Activated T-cell treated with anti-CD3 and anti-CD28 coated beads for 1 hour (primary cell): ENCODE measurements at regions not wholly inside any gene's neighbourhood (a gene's known extent, or its start where the extent isn't known, plus 50 kb on each side); places are given as distances from the start of the nearest gene placed in this dataset.

Experiments
- DNase-seq: peaks from one replicate; pipeline ENCODE4 v3.0.0-alpha.2; 2020; ENCODE audit warnings: low read depth

DNA sequence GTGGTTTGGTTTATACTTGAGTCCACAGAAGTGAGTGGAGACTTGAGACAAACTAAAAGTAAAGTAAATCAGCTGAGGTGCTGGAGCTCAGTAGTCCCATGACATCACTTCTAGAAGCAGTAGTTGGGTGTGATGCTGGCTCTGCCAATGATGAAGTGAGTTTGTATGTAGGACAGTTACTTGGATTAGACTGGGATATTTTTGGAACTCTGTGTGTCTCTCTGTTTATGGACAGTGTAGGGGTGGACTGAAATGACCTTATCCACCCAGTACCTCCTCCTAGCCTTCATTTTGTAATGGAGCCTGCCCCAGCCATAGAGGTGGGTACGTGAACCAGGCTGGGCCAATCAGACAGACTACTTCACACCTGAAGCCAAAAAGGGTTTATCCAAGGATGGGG, 52.2 kb downstream of the POLR1D start:
- no peak for DNase-seq

DNA sequence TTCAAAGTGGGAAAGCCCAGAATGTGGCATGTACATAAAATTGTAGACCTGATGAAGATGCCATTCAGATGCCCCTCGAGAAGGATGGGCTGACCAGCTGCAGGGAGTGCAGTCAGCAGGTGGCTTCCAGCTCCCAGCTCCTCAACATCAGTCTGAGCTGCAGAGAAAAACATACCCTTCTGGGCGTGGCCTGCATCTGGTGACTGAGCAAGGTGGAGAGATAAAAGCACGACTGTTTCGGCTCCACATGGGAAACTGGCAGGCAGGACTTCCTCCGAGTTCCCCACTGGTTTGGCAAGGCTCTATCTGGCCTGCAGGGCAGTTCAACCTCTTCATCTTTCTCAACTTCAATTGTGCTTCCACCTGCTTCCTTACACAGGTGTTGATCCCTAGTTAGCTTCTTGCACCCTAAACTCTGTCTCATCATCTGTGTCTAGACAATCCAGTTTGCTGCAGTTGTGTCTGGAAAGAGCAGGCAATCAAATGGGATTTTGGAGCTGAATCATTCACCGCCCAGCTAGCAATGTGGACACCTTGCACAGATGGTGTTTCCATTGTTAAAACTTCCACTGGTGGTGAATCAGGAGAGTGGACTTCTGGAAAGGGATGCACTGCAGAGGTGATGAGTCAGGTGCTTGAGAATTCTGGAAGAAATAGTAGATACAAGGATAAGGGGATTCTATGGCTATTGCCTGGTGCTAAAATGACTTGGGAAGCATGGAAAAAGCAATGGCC, 56.8 kb downstream of the POLR1D start:
- DNase-seq, result no peak

DNA sequence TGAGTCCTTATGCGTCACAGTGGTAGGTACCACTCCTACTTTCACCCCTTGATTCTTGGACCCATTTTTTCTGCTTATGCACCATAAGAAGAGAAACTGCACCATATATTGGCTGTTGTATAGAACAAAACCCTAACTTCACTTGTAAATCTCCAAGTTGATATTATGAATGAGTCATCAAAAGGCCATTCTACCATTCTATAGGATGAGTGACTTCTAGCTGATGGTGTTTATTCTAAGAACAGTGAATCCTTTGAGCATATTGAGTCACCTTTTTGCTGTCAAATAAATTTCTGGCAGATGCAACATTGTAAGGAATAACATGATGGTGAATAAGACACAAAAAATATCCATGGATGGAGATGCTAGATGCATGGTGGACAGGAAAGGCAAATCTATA, 57.7 kb downstream of the POLR1D start:
- DNase-seq, result no peak

DNA sequence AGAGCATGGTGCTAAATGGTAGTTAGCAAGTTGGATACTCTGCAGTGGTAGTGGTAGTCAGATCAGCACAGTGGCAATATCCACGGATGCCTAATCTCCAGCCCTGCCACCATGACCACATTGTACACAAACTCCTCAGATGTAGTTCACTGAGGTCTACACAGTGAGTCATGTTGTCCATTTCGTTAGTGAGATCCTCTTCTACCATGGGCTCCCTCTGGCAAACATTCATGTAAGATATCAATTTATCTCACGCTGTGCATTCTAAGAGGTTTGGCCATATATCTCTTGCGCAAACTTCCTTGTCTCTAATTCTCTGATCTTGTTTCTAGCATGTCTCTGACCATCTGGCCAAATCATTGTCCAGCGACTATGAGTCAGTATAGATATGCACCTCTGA, 58.2 kb downstream of the POLR1D start:
- no peak for DNase-seq

DNA sequence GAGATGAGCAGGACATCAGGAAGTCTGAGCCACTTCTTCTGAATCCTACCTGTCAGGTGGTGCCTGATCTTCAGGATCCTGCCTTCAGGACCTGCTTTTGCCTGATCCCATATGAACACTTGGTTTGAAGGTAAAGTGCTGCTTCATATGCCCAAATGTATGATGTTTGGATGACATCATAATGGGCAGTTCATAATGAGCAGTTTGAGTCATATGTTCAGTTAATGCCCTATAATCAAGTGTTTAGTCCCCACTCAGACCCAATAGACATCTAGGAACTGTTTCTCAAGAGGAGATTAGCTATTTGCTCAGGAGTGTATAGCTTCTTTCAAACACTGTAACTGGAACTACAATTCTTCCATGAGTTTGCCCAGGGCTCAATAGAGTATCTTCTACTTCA, 58.8 kb downstream of the POLR1D start:
- no peak for DNase-seq

DNA sequence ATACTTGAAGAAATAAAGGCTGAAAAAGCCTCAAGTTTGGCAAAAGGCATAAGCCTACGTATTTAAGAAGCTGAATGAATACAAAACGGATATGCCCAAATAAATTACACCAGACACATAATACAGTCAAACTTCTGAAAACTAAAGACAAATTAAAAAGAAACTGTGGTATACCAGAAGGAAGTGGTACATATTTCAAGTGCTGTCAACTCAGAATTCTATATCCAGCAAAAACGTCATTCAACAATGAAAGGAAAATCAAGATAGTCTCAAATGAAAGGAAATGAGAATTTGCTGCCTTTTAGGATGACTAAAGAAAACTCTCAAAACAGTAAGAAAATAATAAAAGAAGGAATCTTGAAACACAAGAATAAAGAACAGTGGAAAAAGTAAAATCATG, 69.5 kb downstream of the POLR1D start:
- DNase-seq, result no peak

DNA sequence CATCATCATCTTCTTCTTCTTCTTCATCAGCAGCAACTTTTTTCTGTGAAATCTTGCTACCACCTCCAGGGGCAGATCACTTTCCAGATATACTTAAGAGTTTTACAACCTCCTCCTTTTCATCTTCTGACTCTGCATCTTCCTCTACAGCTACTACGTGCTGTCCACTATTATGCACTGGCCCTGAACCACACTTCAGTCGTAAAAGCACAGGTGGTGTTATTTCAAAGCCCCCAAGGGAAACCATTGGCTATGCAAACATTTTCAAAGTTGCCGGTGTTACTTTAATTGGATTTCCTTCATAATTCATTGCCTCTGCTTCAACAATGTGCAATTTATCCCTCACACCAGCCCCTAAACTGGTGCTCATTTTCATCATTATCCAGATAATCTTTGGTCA, 75.0 kb downstream of the POLR1D start:
- no peak for DNase-seq

DNA sequence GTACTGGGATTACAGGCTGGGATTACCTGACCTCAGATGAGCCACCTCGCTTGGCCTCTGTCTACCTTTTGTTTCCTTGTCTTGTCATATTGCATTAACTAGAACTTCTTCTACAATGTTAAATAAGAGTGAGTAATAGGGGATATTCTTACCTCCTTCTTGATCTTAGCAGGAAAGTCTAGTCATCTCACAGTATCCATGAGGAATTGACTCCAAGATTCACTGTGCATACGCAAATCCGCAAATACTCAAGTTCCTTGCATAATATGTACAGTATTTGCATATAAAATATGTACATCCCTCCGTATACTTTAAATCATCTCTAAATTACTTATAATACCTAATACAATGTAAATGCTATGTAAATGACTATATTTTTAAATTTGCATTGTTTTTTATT, 78.3 kb downstream of the POLR1D start:
- no peak for DNase-seq

DNA sequence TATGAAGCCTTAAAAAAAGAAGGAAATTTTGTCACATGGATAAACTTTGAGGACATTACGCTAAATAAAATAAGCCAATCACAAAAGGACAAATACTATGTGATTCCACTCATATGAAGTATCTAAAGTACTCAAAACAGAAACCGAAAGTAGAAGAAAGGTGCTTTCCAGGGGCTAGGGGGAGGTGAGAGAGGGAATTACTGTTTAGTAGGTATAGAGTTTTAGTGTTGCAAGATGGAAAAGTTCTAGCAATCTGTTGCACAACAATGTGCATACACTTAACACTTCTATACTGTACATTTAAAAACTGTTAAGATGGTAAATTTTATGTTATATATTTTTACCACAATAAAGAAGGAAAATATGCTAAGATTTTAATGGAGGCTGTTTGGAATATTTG, 83.0 kb downstream of the POLR1D start:
- DNase-seq, result no peak

DNA sequence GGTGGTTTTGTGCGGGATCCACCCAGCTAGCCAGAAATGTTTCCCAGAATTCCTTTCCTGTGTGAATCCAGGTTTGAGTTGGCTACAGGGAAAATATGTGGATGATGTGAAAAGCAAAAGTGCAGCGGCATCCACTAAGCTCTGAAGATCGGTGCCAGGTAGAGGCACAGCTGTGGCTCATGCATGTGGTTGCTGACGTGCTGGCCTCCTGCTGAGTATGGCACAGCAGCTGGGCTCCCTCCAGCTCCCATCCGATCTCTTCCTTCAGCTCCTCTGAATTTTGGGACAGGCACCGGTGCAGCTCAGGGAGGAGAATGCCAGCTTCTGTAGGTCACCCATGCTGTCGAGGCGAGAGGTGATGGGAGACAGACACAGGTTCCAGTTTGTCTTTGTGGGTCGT, 84.0 kb upstream of the GSX1 start:
- no peak for DNase-seq

DNA sequence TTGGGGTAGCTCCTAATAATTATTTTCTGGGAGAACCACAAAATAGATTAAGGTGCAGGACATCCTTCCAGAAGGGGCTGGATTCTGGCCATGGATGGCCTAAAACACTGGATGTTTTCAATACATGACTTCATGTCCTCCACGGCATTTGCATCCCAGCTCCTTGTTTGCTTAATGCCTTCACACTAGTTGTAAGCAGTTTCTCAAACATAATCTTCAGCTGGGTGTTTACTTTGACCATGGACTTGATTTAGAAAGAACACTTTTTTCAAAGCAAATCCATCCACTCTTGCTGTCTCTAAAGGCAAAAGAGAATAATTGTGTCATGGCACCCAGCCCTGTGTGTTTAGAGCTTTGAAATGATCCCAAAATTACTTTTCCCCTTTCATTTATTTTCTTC, 82.5 kb upstream of the GSX1 start:
- DNase-seq, result no peak

DNA sequence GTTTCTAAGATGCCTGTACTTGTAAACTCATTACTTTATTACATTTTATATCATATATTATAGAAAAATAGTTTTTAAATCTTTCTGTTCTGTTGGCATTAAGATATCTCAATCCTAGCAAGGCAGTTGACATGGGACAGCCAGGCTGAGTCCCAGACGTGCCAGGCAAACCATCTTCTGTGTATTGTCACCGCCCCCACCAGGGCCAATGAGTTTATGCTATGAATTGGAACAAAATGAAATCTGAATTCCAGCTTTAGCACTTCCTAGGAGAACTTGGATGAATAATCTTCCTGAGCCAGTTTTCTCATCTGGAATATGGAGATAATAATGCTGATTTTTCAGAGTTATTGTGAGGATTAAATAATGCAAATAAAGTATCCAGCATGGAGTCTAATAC, 79.9 kb upstream of the GSX1 start:
- peak; percentile 10 for DNase-seq

DNA sequence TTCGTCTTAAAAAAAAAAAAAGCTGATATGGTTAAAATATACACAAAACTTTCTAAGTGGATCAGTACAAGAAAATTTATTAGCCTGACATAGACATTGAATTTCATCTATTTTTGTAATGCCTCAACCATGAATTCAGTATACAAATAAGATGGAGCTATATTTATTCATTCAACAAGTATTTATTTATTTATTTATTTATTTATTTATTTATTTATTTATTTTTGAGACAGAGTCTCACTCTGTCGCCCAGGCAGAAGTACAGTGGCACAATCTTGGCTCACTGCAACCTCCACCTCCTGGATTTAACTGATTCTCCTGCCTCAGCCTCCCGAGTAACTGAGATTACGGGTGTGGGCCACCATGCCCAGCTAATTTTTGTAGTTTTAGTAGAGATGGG, 78.5 kb upstream of the GSX1 start:
- DNase-seq, result no peak

DNA sequence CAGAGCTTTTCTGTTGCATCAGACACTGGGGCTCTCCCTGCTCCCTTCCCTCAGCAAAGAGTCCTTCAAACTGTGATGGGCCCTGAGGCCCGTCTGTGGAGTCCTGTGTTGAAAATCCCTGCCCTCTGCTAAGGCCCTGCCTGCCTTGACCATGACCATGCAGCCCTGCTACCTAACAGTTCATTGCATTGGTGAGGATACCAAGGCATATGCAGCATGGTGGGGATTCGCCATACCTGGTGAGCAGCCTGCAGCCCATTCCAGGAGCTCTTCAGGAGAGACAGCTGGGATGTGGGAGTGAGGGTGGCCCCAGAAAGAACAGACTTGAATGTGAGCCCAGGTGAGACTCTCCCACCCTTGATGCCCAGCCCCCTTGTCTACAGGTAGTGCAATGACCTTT, 70.6 kb upstream of the GSX1 start:
- DNase-seq, result no peak

DNA sequence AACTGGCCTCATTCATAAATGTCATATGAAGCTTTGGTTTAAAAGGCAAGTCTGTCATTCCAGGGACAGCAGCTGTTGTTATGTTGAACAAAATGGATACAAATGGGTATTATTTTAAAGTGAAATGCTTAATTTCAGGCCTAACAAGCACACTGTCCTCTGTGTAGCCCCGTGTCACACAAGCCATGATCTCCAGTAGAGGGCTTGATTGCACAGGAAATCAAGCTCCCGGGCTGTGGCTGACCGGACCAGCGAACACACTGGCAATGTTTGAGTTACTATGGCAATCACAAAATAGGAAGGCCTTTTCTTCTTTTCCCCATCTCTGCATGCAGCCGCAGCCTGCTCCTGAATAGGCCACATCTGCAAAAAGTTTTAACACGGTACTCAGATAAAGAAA, 64.0 kb upstream of the GSX1 start:
- DNase-seq, result no peak

DNA sequence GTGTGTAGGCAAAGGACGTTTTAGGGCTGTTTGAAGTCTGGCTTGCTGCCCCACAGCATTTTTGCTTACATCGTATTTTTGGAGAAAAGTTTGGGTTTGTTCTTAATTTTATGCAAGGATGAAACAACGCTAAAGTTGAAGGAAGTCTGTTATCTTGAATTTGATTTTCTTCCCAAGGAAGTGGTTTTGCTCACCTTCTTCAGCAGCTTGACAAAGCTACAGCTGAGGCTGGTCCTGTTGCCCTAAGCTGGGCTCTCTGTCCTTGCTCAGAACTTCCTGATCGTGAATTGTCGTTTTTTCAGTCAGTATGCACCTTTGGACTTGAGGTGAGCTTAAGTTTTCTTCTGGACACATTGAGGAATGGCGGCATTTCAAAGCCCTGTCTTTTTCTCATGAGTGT, 62.1 kb upstream of the GSX1 start:
- no peak for DNase-seq
